ENCODE measurements at regions not wholly inside any gene's neighbourhood (a gene's known extent, or its start where the extent isn't known, plus 50 kb on each side); places are given as distances from the start of the nearest gene placed in this dataset.

DNA sequence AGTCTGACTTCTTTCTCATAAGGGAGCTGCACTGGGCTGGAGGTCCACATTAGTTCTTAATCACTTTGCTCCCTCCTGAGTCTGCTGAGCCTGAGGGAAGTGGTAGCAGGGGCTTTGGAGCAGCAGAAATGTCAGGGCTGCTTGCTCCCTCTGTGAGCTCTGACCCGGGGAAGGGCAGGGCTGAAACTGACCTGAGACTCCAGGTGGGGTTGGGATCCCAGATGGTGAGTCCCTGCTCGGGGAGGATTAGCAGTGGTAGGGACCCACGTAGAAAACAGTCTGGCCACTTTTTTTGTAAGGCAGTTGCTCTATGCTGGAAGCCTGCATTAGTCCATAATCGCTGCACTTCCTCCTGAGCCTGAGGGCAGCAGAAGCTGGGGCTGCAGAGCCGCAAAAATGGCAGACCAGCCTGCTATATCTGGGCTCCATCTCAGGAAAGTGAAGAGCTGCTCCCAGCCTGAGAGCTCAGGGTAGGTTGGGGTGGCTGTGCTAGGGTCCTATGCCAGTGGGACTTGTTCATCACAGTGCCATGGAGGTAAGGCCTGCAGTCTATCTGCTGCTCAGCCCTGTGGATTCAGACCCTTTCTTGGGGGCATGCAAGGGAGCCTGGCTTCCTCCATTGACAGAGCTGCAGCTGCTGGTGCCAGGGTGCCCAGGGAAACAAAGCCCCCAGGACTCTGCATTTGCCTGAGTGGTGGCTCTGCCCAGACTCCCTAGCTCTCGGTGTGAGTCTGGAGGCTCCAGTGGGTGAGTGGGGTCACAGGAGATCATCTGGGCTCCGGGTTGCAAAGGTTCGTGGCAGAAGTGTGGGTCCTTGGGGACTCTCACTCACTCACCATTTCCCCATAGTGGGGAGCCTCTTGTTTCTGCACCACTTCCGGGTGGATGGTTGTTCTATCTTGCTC, 854.3 kb downstream of the LUZP2 start:
- no peak overlapping the region for H3K4me3 ChIP-seq (ENCODE audit: control insufficient read depth, low read depth, low read length)
- TF ChIP-seq, protein P1, sequence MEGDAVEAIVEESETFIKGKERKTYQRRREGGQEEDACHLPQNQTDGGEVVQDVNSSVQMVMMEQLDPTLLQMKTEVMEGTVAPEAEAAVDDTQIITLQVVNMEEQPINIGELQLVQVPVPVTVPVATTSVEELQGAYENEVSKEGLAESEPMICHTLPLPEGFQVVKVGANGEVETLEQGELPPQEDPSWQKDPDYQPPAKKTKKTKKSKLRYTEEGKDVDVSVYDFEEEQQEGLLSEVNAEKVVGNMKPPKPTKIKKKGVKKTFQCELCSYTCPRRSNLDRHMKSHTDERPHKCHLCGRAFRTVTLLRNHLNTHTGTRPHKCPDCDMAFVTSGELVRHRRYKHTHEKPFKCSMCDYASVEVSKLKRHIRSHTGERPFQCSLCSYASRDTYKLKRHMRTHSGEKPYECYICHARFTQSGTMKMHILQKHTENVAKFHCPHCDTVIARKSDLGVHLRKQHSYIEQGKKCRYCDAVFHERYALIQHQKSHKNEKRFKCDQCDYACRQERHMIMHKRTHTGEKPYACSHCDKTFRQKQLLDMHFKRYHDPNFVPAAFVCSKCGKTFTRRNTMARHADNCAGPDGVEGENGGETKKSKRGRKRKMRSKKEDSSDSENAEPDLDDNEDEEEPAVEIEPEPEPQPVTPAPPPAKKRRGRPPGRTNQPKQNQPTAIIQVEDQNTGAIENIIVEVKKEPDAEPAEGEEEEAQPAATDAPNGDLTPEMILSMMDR (IDR thresholded peaks at IDR 0.05; ENCODE audit: control insufficient read depth, insufficient read depth, low read depth, low read length, missing control alignments), result no peak
- no peak for DNase-seq (ENCODE audit: low read depth)

DNA sequence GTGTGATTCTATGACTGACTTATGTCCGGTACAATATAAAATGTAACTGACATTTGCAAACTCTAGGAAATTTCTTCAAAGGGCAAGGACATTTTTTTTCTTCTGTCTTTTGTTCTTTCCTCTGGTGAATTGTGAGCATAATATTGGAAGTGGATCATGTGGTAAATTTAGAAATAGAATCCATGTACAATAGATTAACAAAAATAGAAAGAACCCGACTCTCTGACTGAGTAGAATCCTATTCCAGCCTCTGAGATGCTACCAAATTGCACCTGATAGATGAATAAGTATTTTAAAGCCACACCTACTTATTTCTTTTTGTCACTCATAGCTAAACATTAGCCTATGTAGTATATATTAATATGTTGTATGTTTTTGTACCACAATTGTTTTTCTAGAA, 860.3 kb downstream of the LUZP2 start:
- TF ChIP-seq, protein P1 (IDR thresholded peaks at IDR 0.05; ENCODE audit: control insufficient read depth, insufficient read depth, low read depth, low read length, missing control alignments), result no peak
- no peak for DNase-seq (ENCODE audit: low read depth)
- H3K4me3 ChIP-seq (ENCODE audit: control insufficient read depth, low read depth, low read length), result no peak overlapping the region

DNA sequence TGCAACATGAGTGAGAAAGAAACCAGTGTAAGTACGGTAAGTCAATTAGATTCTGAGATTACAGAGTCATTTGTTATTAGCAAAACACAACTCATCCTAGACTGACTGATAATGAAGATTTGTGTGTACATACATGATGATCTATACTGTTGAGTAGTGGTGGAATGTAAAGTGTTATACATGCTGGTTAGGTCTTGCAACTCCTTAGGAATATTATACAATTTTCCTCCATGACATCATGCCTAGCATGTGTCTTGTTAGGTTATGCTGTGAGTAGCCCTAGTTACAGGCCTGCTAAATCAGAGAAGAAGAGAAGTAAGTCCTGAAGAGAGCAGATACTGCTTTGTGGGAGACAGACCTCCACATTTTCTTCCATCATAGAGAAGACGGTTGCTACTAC, 880.6 kb downstream of the LUZP2 start:
- H3K4me3 ChIP-seq (ENCODE audit: control insufficient read depth, low read depth, low read length), result no peak overlapping the region
- DNase-seq (ENCODE audit: low read depth), result no peak
- TF ChIP-seq, protein P1 (IDR thresholded peaks at IDR 0.05; ENCODE audit: control insufficient read depth, insufficient read depth, low read depth, low read length, missing control alignments), result no peak

DNA sequence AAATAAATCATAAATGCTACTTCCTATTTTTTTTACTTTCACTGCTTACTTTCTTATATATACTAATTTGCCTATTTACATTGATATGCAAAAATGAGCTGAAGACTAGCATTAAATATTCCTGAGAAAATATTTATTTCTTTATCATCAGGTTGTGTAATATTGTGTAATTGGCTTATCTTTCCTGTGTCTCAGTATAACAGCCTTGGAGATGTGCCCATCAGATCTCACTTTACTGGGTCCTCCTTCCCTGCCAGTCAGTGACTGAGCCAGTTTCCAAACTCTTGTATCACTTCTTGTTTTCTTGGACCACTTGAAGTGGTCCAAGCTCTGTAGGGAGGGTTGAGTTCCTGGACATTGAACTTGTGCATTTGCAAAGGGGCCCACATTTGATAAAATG, 900.0 kb downstream of the LUZP2 start:
- H3K4me3 ChIP-seq (ENCODE audit: control insufficient read depth, low read depth, low read length), result no peak overlapping the region
- TF ChIP-seq, protein P1 (IDR thresholded peaks at IDR 0.05; ENCODE audit: control insufficient read depth, insufficient read depth, low read depth, low read length, missing control alignments), result no peak
- DNase-seq (ENCODE audit: low read depth), result no peak

DNA sequence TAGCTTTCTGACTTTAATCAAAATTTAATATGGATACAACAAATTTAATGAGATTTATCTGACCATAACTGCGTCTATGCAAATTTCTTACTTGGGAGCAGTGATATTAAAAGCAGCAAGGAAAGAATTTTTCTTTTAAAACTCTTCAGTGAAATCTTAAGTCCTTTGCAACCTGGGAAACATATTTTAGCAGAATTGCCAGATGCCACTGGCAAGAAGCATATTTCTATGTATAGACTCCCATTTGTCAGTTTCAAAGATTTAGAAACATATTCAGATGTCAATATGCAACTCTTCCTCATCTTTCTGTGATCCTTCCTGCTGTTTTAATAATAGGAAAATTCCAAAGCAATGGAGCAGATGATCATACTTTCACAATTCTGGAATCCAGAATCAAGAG, 911.3 kb downstream of the LUZP2 start:
- TF ChIP-seq, protein P1 (IDR thresholded peaks at IDR 0.05; ENCODE audit: control insufficient read depth, insufficient read depth, low read depth, low read length, missing control alignments), result no peak
- DNase-seq (ENCODE audit: low read depth), result no peak
- H3K4me3 ChIP-seq (ENCODE audit: control insufficient read depth, low read depth, low read length), result no peak overlapping the region

DNA sequence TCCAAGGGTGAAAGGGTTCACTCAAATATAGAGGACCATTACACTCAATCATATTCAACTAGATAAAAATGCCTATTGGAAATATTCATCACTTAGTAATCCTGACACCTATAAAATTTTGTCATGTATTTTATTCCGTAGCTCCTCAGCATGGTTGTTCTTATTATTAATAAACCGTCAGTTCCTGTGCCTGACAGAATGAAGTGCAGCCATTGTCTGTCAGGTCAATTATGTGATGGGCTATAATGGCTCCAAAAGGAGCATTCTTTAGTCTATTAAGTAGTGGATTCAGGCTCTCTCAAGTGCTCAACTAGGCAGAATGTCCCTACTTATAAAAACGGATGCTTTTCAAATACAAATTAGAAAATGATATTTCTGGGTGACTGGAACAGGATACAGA, 916.1 kb upstream of the ANO3 start:
- TF ChIP-seq, protein P1 (IDR thresholded peaks at IDR 0.05; ENCODE audit: control insufficient read depth, insufficient read depth, low read depth, low read length, missing control alignments), result no peak

More for the DNA sequence above, 916.1 kb upstream of the ANO3 start:
- DNase-seq (ENCODE audit: low read depth), result no peak
- no peak overlapping the region for H3K4me3 ChIP-seq (ENCODE audit: control insufficient read depth, low read depth, low read length)

All from AG09309 (cell line).